ENCODE measurements at regions not wholly inside any gene's neighbourhood (a gene's known extent, or its start where the extent isn't known, plus 50 kb on each side); places are given as distances from the start of the nearest gene placed in this dataset.

DNA sequence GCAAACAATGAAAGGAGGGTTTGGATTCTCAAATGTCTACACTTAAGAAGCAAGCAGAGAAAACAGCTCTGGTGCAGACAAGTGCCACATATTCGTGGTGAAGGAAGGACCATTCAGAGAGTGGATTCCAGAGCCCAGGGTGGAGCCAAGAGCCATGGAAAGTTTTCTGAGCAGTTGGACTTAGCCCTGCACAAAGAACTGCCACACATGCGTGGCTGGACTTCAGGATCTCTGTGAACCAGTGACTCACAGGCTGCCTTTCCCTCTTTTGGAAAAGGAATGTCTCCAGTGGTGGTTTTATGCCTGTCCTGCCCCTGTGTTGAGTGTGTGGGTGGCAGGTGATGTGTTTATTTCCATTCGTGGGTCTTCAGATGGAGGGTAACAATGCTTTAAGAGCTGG lies 489.5 kb downstream of the CDH26 start:
- H3K9me1 ChIP-seq (ENCODE audit: insufficient read depth, low read length): no peaks in the 10 kb centered on the region
- H2AFZ ChIP-seq (replicated peaks; ENCODE audit: low read length, poor library complexity): no peak overlapping the region
- no TSS peak for BruUV-seq (replicated peaks)
- H3K27ac ChIP-seq (ENCODE audit: insufficient read depth, low read length): no peak overlapping the region
- no peaks in the 10 kb centered on the region for H3K4me1 ChIP-seq (ENCODE audit: control insufficient read depth, insufficient read depth, low read length)
- H3K23ac ChIP-seq (ENCODE audit: low read depth, low read length): no peak overlapping the region
- H2BK5ac ChIP-seq (ENCODE audit: low read depth, low read length, poor library complexity, severe bottlenecking): no peak overlapping the region
- ChIA-PET CTCF (no interaction called here), POLR2A (ENCODE audit: unreplicated experiment) (no interaction called here)
- H4K91ac ChIP-seq (ENCODE audit: insufficient read depth, low read depth, low read length): no peak overlapping the region
- H3K36me3 ChIP-seq (ENCODE audit: control insufficient read depth, insufficient read depth, low read length): no peaks in the 10 kb centered on the region
- H3K4me2 ChIP-seq (ENCODE audit: low read depth, low read length): no peak overlapping the region
- no peaks in the 10 kb centered on the region for H3K79me1 ChIP-seq (ENCODE audit: low read depth in 1 of 2, low read length in 2 of 2)
- TF ChIP-seq CHD1 (IDR thresholded peaks at IDR 0.05; ENCODE audit: low read depth, low read length) (no peak), MXI1 (IDR thresholded peaks at IDR 0.05; ENCODE audit: borderline replicate concordance, low read depth, low read length) (no peak), BHLHE40 (IDR thresholded peaks at IDR 0.05; ENCODE audit: low read depth, low read length) (no peak), RCOR1 (IDR thresholded peaks at IDR 0.05; ENCODE audit: insufficient replicate concordance, low read length) (no peak), CEBPB (IDR thresholded peaks at IDR 0.05; ENCODE audit: low read depth, low read length) (no peak), NFE2L2 (IDR thresholded peaks at IDR 0.05; ENCODE audit: low read depth, low read length) (no peak), RFX5 (IDR thresholded peaks at IDR 0.05; ENCODE audit: low read depth, low read length) (no peak), POLR2A (IDR thresholded peaks at IDR 0.05; ENCODE audit: low read depth, low read length) (no peak), MAZ (IDR thresholded peaks at IDR 0.05; ENCODE audit: borderline replicate concordance, low read depth, low read length) (no peak), MAFK (IDR thresholded peaks at IDR 0.05; ENCODE audit: low read depth, low read length) (no peak), RAD21 (IDR thresholded peaks at IDR 0.05; ENCODE audit: low read length) (no peak), SMC3 (IDR thresholded peaks at IDR 0.05; ENCODE audit: low read depth, low read length) (no peak), FOS (IDR thresholded peaks at IDR 0.05; ENCODE audit: low read depth, low read length) (no peak)
- TF ChIP-seq, protein P1, sequence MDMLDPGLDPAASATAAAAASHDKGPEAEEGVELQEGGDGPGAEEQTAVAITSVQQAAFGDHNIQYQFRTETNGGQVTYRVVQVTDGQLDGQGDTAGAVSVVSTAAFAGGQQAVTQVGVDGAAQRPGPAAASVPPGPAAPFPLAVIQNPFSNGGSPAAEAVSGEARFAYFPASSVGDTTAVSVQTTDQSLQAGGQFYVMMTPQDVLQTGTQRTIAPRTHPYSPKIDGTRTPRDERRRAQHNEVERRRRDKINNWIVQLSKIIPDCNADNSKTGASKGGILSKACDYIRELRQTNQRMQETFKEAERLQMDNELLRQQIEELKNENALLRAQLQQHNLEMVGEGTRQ (IDR thresholded peaks at IDR 0.05; ENCODE audit: low read depth, low read length): no peak
- TF ChIP-seq, protein P2, sequence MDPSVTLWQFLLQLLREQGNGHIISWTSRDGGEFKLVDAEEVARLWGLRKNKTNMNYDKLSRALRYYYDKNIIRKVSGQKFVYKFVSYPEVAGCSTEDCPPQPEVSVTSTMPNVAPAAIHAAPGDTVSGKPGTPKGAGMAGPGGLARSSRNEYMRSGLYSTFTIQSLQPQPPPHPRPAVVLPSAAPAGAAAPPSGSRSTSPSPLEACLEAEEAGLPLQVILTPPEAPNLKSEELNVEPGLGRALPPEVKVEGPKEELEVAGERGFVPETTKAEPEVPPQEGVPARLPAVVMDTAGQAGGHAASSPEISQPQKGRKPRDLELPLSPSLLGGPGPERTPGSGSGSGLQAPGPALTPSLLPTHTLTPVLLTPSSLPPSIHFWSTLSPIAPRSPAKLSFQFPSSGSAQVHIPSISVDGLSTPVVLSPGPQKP (IDR thresholded peaks at IDR 0.05; ENCODE audit: borderline replicate concordance, low read depth, low read length): no peak
- TF ChIP-seq, protein P3, sequence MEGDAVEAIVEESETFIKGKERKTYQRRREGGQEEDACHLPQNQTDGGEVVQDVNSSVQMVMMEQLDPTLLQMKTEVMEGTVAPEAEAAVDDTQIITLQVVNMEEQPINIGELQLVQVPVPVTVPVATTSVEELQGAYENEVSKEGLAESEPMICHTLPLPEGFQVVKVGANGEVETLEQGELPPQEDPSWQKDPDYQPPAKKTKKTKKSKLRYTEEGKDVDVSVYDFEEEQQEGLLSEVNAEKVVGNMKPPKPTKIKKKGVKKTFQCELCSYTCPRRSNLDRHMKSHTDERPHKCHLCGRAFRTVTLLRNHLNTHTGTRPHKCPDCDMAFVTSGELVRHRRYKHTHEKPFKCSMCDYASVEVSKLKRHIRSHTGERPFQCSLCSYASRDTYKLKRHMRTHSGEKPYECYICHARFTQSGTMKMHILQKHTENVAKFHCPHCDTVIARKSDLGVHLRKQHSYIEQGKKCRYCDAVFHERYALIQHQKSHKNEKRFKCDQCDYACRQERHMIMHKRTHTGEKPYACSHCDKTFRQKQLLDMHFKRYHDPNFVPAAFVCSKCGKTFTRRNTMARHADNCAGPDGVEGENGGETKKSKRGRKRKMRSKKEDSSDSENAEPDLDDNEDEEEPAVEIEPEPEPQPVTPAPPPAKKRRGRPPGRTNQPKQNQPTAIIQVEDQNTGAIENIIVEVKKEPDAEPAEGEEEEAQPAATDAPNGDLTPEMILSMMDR (conservative IDR thresholded peaks at IDR 0.05; ENCODE audit: low read depth, low read length): no peak
- no peak overlapping the region for H3K4ac ChIP-seq (ENCODE audit: low read depth, low read length)
- no peak overlapping the region for H2AK9ac ChIP-seq (replicated peaks; ENCODE audit: low read depth, low read length, poor library complexity)
- H3K9me3 ChIP-seq (ENCODE audit: control insufficient read depth, insufficient read depth, low read length): peaks cover 9% of the 10 kb centered on the region
- intact Hi-C loops (cut with micrococcal nuclease): no loop called here
- no peak overlapping the region for H3K14ac ChIP-seq (replicated peaks; ENCODE audit: low read depth, low read length)
- DNase-seq: peak; percentile 1
- H3K56ac ChIP-seq (ENCODE audit: extremely low read depth, insufficient read depth, low read length): no peak overlapping the region
- H2BK15ac ChIP-seq (ENCODE audit: low read depth, low read length): no peak overlapping the region
- dilution Hi-C loops (cut with HindIII; ENCODE audit: low sequenced_read_pairs, unreplicated experiment): no loop called here
- H2BK20ac ChIP-seq (ENCODE audit: low read depth, low read length): no peak overlapping the region
- H3K27me3 ChIP-seq (ENCODE audit: control insufficient read depth, insufficient read depth, low read length): no peaks in the 10 kb centered on the region
- H2AK5ac ChIP-seq (ENCODE audit: low read depth, low read length): no peak overlapping the region
- no peak for ATAC-seq (ENCODE audit: low read depth)
- in situ Hi-C loops (cut with MboI; ENCODE audit: low sequenced_read_pairs): no loop called here
- H3K9ac ChIP-seq (ENCODE audit: low read depth, low read length): no peak overlapping the region
- H3K18ac ChIP-seq (ENCODE audit: low read depth, low read length): no peak overlapping the region
- WGBS, 2 experiments (ENCODE audit: extremely low coverage in 2 of 2, insufficient read length in 1 of 2): 50% methylated on average over 1 of the region's 3 CpGs; no CpG with 5 or more reads in 1 of the 2 experiments
- H2BK120ac ChIP-seq (ENCODE audit: low read depth, low read length): no peak overlapping the region
- H3K4me3 ChIP-seq (ENCODE audit: insufficient read depth, low read depth, low read length): no peak overlapping the region
- H4K8ac ChIP-seq (ENCODE audit: low read depth in 2 of 2, low read length in 2 of 2): no peak overlapping the region
- H4K20me1 ChIP-seq (ENCODE audit: insufficient read depth, low read length): no peaks in the 10 kb centered on the region
- H4K5ac ChIP-seq (ENCODE audit: low read depth, low read length): no peak overlapping the region
